ENCODE measurements at regions not wholly inside any gene's neighbourhood (a gene's known extent, or its start where the extent isn't known, plus 50 kb on each side); places are given as distances from the start of the nearest gene placed in this dataset.

GRCh38 chr11:92803391-92803790 is 166.1 kb upstream of the MTNR1B start:
- ChIA-PET CTCF (ENCODE audit: low intra/inter-chr PET ratio) (no interaction called here), POLR2A (no interaction called here)
- Histone ChIP-seq H3K9ac (ENCODE audit: insufficient read depth in 1 of 2, low read depth in 2 of 2, low read length in 2 of 2) (no peak overlapping the region), H4K20me1 (replicated peaks; ENCODE audit: control insufficient read depth, insufficient read depth, low read length) (no peaks in the 10 kb centered on the region), H3K4me2 (ENCODE audit: insufficient read depth, low read length) (no peak overlapping the region), H3K27ac (ENCODE audit: extremely low read depth, low read depth, low read length) (no peak overlapping the region), H3K9me3 (replicated peaks; ENCODE audit: control insufficient read depth, insufficient read depth, low read depth, low read length) (no peaks in the 10 kb centered on the region), H3K4me3 (no peak overlapping the region), H2AFZ (ENCODE audit: low read depth, low read length) (no peak overlapping the region), H3K79me2 (ENCODE audit: control insufficient read depth, insufficient read depth, low read length) (no peaks in the 10 kb centered on the region), H3K4me1 (replicated peaks in 1 of 2; ENCODE audit: control insufficient read depth in 2 of 2, insufficient read depth in 2 of 2, low read length in 2 of 2) (no peaks in the 10 kb centered on the region), H3K36me3 (ENCODE audit: control insufficient read depth, insufficient read depth, low read length) (no peaks in the 10 kb centered on the region), H3K27me3 (ENCODE audit: control insufficient read depth in 2 of 2, insufficient read depth in 2 of 2, low read length in 2 of 2) (no peaks in the 10 kb centered on the region), H3K9me1 (ENCODE audit: control insufficient read depth, insufficient read depth, low read length) (no peaks in the 10 kb centered on the region)
- FAIRE-seq (no peak), DNase-seq (ENCODE audit: extremely low read depth in 1 of 4, low spot score in 3 of 4) (no peak), ATAC-seq (no peak)
- no TSS peak for BruUV-seq (replicated peaks)
- no peak for TF ChIP-seq ZNF165 (CRISPR knock-in tag; IDR thresholded peaks at IDR 0.05; ENCODE audit: borderline replicate concordance)
- 0% methylated on average over 1 of the region's 1 CpG for WGBS (ENCODE audit: insufficient coverage, low coverage, missing lambda C conversion rate)
- in situ Hi-C loops (cut with MboI), result no loop called here
- intact Hi-C loops (cut with micrococcal nuclease), result no loop called here

DNA sequence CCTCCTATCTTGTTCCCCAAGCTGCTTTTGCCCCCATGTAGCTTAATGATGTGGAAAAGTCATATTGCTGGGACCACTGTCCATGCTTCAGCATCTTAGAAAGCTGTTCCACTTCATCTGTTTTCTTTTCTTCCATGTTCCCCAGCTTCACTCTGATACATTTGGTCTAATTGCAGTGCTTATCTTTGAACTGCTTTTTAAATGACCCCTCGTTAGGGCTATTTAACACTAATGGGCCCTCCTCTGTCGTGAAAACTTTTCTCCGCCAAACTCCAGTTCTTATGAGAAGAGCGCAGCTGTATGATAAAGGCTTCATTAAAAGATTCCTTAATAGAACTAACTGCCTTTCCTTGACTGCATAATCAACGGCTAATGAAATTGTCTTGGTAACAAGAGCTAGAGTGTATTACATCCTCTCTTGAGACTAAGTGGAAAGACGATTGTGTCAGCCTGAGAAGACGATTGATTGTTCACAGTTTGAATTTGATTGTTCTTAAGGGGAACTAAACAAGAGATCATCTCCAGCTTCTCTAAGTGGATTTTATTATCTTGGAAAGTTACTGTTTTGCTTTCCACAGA is 165.0 kb upstream of the MTNR1B start:
- no peaks in the 10 kb centered on the region for H3K9me3 ChIP-seq (replicated peaks; ENCODE audit: control insufficient read depth, insufficient read depth, low read depth, low read length)
- no peak overlapping the region for H3K27ac ChIP-seq (ENCODE audit: extremely low read depth, low read depth, low read length)
- no peaks in the 10 kb centered on the region for H3K9me1 ChIP-seq (ENCODE audit: control insufficient read depth, insufficient read depth, low read length)
- no peak overlapping the region for H3K4me3 ChIP-seq
- no peaks in the 10 kb centered on the region for H3K4me1 ChIP-seq (replicated peaks in 1 of 2; ENCODE audit: control insufficient read depth in 2 of 2, insufficient read depth in 2 of 2, low read length in 2 of 2)
- FAIRE-seq (no peak), DNase-seq (ENCODE audit: extremely low read depth in 1 of 4, low spot score in 3 of 4) (no peak), ATAC-seq (no peak)
- H3K27me3 ChIP-seq (ENCODE audit: control insufficient read depth in 2 of 2, insufficient read depth in 2 of 2, low read length in 2 of 2), result no peaks in the 10 kb centered on the region
- no peak overlapping the region for H2AFZ ChIP-seq (ENCODE audit: low read depth, low read length)
- POLR2A ChIA-PET, result no interaction called here
- no peaks in the 10 kb centered on the region for H3K79me2 ChIP-seq (ENCODE audit: control insufficient read depth, insufficient read depth, low read length)
- no TSS peak for BruUV-seq (replicated peaks)
- WGBS (ENCODE audit: insufficient coverage, low coverage, missing lambda C conversion rate), result 0% methylated on average over 7 of the region's 7 CpGs
- no peak overlapping the region for H3K9ac ChIP-seq (ENCODE audit: insufficient read depth in 1 of 2, low read depth in 2 of 2, low read length in 2 of 2)
- intact Hi-C loops (cut with micrococcal nuclease) (no loop called here), in situ Hi-C loops (cut with MboI) (no loop called here)
- no peaks in the 10 kb centered on the region for H4K20me1 ChIP-seq (replicated peaks; ENCODE audit: control insufficient read depth, insufficient read depth, low read length)
- H3K36me3 ChIP-seq (ENCODE audit: control insufficient read depth, insufficient read depth, low read length), result no peaks in the 10 kb centered on the region
- no peak overlapping the region for H3K4me2 ChIP-seq (ENCODE audit: insufficient read depth, low read length)
- CTCF ChIA-PET (ENCODE audit: low intra/inter-chr PET ratio), result no interaction called here
- TF ChIP-seq, protein P1, sequence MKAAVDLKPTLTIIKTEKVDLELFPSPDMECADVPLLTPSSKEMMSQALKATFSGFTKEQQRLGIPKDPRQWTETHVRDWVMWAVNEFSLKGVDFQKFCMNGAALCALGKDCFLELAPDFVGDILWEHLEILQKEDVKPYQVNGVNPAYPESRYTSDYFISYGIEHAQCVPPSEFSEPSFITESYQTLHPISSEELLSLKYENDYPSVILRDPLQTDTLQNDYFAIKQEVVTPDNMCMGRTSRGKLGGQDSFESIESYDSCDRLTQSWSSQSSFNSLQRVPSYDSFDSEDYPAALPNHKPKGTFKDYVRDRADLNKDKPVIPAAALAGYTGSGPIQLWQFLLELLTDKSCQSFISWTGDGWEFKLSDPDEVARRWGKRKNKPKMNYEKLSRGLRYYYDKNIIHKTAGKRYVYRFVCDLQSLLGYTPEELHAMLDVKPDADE (conservative IDR thresholded peaks at IDR 0.05; ENCODE audit: control insufficient read depth, low read depth, low read length), result no peak
- TF ChIP-seq SOX6 (IDR thresholded peaks at IDR 0.05) (no peak), CC2D1A (IDR thresholded peaks at IDR 0.05) (no peak), ZBTB7A (IDR thresholded peaks at IDR 0.05; ENCODE audit: borderline replicate concordance, control insufficient read depth, low read depth, low read length) (no peak), KDM1A (IDR thresholded peaks at IDR 0.05) (no peak), NFIC (IDR thresholded peaks at IDR 0.05) (no peak), KLF16 (IDR thresholded peaks at IDR 0.05) (no peak), MYNN (IDR thresholded peaks at IDR 0.05) (no peak), MYNN (CRISPR knock-in tag; IDR thresholded peaks at IDR 0.05) (no peak), SMARCE1 (IDR thresholded peaks at IDR 0.05) (no peak)
- TF ChIP-seq, protein P2, sequence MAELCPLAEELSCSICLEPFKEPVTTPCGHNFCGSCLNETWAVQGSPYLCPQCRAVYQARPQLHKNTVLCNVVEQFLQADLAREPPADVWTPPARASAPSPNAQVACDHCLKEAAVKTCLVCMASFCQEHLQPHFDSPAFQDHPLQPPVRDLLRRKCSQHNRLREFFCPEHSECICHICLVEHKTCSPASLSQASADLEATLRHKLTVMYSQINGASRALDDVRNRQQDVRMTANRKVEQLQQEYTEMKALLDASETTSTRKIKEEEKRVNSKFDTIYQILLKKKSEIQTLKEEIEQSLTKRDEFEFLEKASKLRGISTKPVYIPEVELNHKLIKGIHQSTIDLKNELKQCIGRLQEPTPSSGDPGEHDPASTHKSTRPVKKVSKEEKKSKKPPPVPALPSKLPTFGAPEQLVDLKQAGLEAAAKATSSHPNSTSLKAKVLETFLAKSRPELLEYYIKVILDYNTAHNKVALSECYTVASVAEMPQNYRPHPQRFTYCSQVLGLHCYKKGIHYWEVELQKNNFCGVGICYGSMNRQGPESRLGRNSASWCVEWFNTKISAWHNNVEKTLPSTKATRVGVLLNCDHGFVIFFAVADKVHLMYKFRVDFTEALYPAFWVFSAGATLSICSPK (IDR thresholded peaks at IDR 0.05; ENCODE audit: borderline replicate concordance), result no peak
- TF ChIP-seq, protein P3, sequence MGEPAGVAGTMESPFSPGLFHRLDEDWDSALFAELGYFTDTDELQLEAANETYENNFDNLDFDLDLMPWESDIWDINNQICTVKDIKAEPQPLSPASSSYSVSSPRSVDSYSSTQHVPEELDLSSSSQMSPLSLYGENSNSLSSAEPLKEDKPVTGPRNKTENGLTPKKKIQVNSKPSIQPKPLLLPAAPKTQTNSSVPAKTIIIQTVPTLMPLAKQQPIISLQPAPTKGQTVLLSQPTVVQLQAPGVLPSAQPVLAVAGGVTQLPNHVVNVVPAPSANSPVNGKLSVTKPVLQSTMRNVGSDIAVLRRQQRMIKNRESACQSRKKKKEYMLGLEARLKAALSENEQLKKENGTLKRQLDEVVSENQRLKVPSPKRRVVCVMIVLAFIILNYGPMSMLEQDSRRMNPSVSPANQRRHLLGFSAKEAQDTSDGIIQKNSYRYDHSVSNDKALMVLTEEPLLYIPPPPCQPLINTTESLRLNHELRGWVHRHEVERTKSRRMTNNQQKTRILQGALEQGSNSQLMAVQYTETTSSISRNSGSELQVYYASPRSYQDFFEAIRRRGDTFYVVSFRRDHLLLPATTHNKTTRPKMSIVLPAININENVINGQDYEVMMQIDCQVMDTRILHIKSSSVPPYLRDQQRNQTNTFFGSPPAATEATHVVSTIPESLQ (CRISPR knock-in tag; IDR thresholded peaks at IDR 0.05), result no peak

Measured in K562 (cell line).